GM23338 (cell line): ENCODE measurements at regions not wholly inside any gene's neighbourhood (a gene's known extent, or its start where the extent isn't known, plus 50 kb on each side); places are given as distances from the start of the nearest gene placed in this dataset.

Source experiments
- ATAC-seq: fragments of 200-7000 bp; cut with Tn5 transposase; 3 replicates; pipeline ENCODE4 v1.9.1; 2020
- DNase-seq: peaks from one replicate; pipeline ENCODE4 v3.0.0-alpha.2; 2015; ENCODE audit warnings: low spot score
- H2AFZ ChIP-seq: fragments of 200-600 bp; sonication (generic); 2 replicates; pipeline ENCODE4 v1.8.0; 2016; ENCODE audit warnings: antibody characterized with exemption, mild to moderate bottlenecking, moderate library complexity
- H3F3A ChIP-seq: fragments of 200-600 bp; sonication (generic); replicated peaks from 2 replicates; pipeline ENCODE4 v1.8.0; 2017; ENCODE audit warnings: antibody characterized with exemption, mixed run types, low read depth
- H3K27ac ChIP-seq: fragments of 200-600 bp; sonication (generic); 2 replicates; pipeline ENCODE4 v1.6.1; 2016; ENCODE audit warnings: low read depth
- H3K27me3 ChIP-seq: fragments of 200-600 bp; sonication (generic); 2 replicates; pipeline ENCODE4 v1.8.0; 2016; ENCODE audit warnings: mild to moderate bottlenecking, mixed run types, moderate library complexity; ENCODE audit not compliant: insufficient read depth
- H3K36me3 ChIP-seq: fragments of 200-600 bp; sonication (generic); 2 replicates; pipeline ENCODE4 v1.8.0; 2016; ENCODE audit warnings: mild to moderate bottlenecking; ENCODE audit not compliant: insufficient read depth
- H3K4me1 ChIP-seq: fragments of 200-600 bp; sonication (generic); 2 replicates; pipeline ENCODE4 v1.8.0; 2016; ENCODE audit warnings: mild to moderate bottlenecking, moderate library complexity; ENCODE audit not compliant: insufficient read depth
- H3K4me2 ChIP-seq: fragments of 200-600 bp; sonication (generic); 2 replicates; pipeline ENCODE4 v1.7.1; 2017; ENCODE audit warnings: mixed run types
- H3K4me3 ChIP-seq: fragments of 200-600 bp; sonication (generic); 2 replicates; pipeline ENCODE4 v1.6.1; 2016; ENCODE audit warnings: mixed run types
- H3K79me2 ChIP-seq: fragments of 200-600 bp; sonication (generic); replicated peaks from 2 replicates; pipeline ENCODE4 v1.8.0; 2017; ENCODE audit warnings: mild to moderate bottlenecking; ENCODE audit not compliant: insufficient read depth
- H3K9me2 ChIP-seq: fragments of 200-600 bp; sonication (generic); 2 replicates; pipeline ENCODE4 v1.8.0; 2017; ENCODE audit not compliant: insufficient read depth
- H4K20me1 ChIP-seq: fragments of 200-600 bp; sonication (generic); replicated peaks from 2 replicates; pipeline ENCODE4 v1.8.0; 2017; ENCODE audit warnings: mild to moderate bottlenecking; ENCODE audit not compliant: insufficient read depth
- H3K27ac Mint-ChIP-seq: 2 replicates; pipeline ENCODE4 v1.8.0; 2020; ENCODE audit warnings: inconsistent platforms, mild to moderate bottlenecking, moderate library complexity, mixed read lengths
- H3K27me3 Mint-ChIP-seq: 3 replicates; pipeline ENCODE4 v1.8.0; 2022; ENCODE audit warnings: low read depth, mild to moderate bottlenecking, moderate library complexity, mixed read lengths, inconsistent platforms; ENCODE audit not compliant: insufficient read depth, poor library complexity
- H3K36me3 Mint-ChIP-seq: 3 replicates; pipeline ENCODE4 v1.8.0; 2021; ENCODE audit warnings: low read depth, mild to moderate bottlenecking, inconsistent platforms, moderate library complexity, mixed read lengths
- H3K4me1 Mint-ChIP-seq: 3 replicates; pipeline ENCODE4 v1.8.0; 2020; ENCODE audit warnings: mild to moderate bottlenecking, inconsistent platforms, mixed read lengths
- H3K4me3 Mint-ChIP-seq: 3 replicates; pipeline ENCODE4 v1.8.0; 2021; ENCODE audit warnings: moderate library complexity, mild to moderate bottlenecking, inconsistent platforms, mixed read lengths
- H3K9me3 Mint-ChIP-seq: 3 replicates; pipeline ENCODE4 v1.8.0; 2020; ENCODE audit warnings: moderate library complexity, mild to moderate bottlenecking, inconsistent platforms, mixed read lengths
- CREB1 ChIP-seq: fragments of 250-450 bp; sonication (Bioruptor Pico); IDR thresholded peaks from 2 replicates; pipeline ENCODE4 v1.5.0; 2020; ENCODE audit warnings: low read depth, mild to moderate bottlenecking, moderate library complexity
- EZH2 ChIP-seq: fragments of 200-600 bp; sonication (generic); IDR thresholded peaks from one replicate; pipeline ENCODE4 v1.8.0; 2017; ENCODE audit warnings: antibody characterized with exemption, mild to moderate bottlenecking, low read depth; ENCODE audit not compliant: unreplicated experiment
- NANOG ChIP-seq: IDR thresholded peaks from 2 replicates; pipeline ENCODE4 v1.6.1; 2016; ENCODE audit warnings: antibody characterized with exemption, borderline replicate concordance
- POLR2AphosphoS5 ChIP-seq: IDR thresholded peaks from 2 replicates; pipeline ENCODE4 v1.6.1; 2016; ENCODE audit warnings: antibody characterized with exemption, low read depth
- REST ChIP-seq: IDR thresholded peaks from one replicate; pipeline ENCODE4 v1.6.1; 2018; ENCODE audit warnings: antibody characterized with exemption; ENCODE audit not compliant: unreplicated experiment
- STAT1 ChIP-seq: IDR thresholded peaks from one replicate; pipeline ENCODE4 v1.6.1; 2016; ENCODE audit warnings: antibody characterized with exemption; ENCODE audit not compliant: unreplicated experiment
- ZNF114 ChIP-seq: fragments of 250-450 bp; sonication (Bioruptor Pico); IDR thresholded peaks from 2 replicates; pipeline ENCODE4 v1.5.0; 2020; ENCODE audit warnings: mild to moderate bottlenecking, moderate library complexity
- ZNF331 ChIP-seq: fragments of 250-450 bp; sonication (Bioruptor Pico); IDR thresholded peaks from 2 replicates; pipeline ENCODE4 v1.5.0; 2020; ENCODE audit warnings: low read depth, mild to moderate bottlenecking, moderate library complexity
- TF ChIP-seq, protein P1 (sequence below): IDR thresholded peaks from 2 replicates; pipeline ENCODE4 v1.6.1; 2016; ENCODE audit warnings: antibody characterized with exemption
- TF ChIP-seq, protein P2 (sequence below), 2 experiments: fragments of 200-600 bp in 1 of 2; sonication (generic) in 1 of 2; conservative IDR thresholded peaks; 2 replicates each; pipeline versions ENCODE4 v1.5.1 to v1.6.1; 2016 to 2017; ENCODE audit warnings: antibody characterized with exemption in 2 of 2, low read depth in 2 of 2, mild to moderate bottlenecking in 2 of 2, moderate library complexity in 1 of 2

- no peak for TF ChIP-seq CREB1 (CRISPR knock-in tag)
- TF ChIP-seq, protein P1, sequence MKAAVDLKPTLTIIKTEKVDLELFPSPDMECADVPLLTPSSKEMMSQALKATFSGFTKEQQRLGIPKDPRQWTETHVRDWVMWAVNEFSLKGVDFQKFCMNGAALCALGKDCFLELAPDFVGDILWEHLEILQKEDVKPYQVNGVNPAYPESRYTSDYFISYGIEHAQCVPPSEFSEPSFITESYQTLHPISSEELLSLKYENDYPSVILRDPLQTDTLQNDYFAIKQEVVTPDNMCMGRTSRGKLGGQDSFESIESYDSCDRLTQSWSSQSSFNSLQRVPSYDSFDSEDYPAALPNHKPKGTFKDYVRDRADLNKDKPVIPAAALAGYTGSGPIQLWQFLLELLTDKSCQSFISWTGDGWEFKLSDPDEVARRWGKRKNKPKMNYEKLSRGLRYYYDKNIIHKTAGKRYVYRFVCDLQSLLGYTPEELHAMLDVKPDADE, result no peak
- TF ChIP-seq, protein P2, sequence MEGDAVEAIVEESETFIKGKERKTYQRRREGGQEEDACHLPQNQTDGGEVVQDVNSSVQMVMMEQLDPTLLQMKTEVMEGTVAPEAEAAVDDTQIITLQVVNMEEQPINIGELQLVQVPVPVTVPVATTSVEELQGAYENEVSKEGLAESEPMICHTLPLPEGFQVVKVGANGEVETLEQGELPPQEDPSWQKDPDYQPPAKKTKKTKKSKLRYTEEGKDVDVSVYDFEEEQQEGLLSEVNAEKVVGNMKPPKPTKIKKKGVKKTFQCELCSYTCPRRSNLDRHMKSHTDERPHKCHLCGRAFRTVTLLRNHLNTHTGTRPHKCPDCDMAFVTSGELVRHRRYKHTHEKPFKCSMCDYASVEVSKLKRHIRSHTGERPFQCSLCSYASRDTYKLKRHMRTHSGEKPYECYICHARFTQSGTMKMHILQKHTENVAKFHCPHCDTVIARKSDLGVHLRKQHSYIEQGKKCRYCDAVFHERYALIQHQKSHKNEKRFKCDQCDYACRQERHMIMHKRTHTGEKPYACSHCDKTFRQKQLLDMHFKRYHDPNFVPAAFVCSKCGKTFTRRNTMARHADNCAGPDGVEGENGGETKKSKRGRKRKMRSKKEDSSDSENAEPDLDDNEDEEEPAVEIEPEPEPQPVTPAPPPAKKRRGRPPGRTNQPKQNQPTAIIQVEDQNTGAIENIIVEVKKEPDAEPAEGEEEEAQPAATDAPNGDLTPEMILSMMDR (conservative IDR thresholded peaks at IDR 0.05; ENCODE audit: low read depth in 2 of 2), result no peak
- no peak for TF ChIP-seq POLR2AphosphoS5
- no peak for TF ChIP-seq EZH2
- TF ChIP-seq NANOG, result no peak
- TF ChIP-seq REST, result no peak
- TF ChIP-seq ZNF331 (CRISPR knock-in tag), result no peak
Observed at GRCh38 chr15:61640756-61641155, 411.7 kb upstream of the RORA start (continued).

- TF ChIP-seq, protein P1, result no peak
- TF ChIP-seq ZNF114 (no peak), NANOG (no peak), REST (no peak), STAT1 (no peak), POLR2AphosphoS5 (no peak)
- Histone ChIP-seq H2AFZ (no peak overlapping the region), H3K27me3 (peaks cover 8% of the 10 kb centered on the region; the same call in 1 of the 2 replicates), H3K4me1 (peaks cover 25% of the 10 kb centered on the region), H3K36me3 (no peaks in the 10 kb centered on the region), H3F3A (no peaks in the 10 kb centered on the region), H3K9me2 (no peaks in the 10 kb centered on the region), H4K20me1 (no peaks in the 10 kb centered on the region), H3K79me2 (no peaks in the 10 kb centered on the region), H3K27ac (no peak overlapping the region), H3K4me2 (peak overlapping the region; percentile 49), H3K4me3 (no peak overlapping the region)
- peak; percentile 44; the same call in 2 of the 3 replicates for ATAC-seq
- H3K27me3 Mint-ChIP-seq, result peaks cover 10% of the 10 kb centered on the region
- DNase-seq, result peak; percentile 27
- no peaks in the 10 kb centered on the region for H3K36me3 Mint-ChIP-seq
- H3K27ac Mint-ChIP-seq, result no peak overlapping the region
- H3K4me3 Mint-ChIP-seq, result no peak overlapping the region
- H3K4me1 Mint-ChIP-seq, result peaks cover 29% of the 10 kb centered on the region
- no peaks in the 10 kb centered on the region for H3K9me3 Mint-ChIP-seq
Observed at GRCh38 chr15:61639491-61639890, 410.4 kb upstream of the RORA start.
